A172 (cell line): ENCODE measurements at regions not wholly inside any gene's neighbourhood (a gene's known extent, or its start where the extent isn't known, plus 50 kb on each side); places are given as distances from the start of the nearest gene placed in this dataset.

ENCODE experiments used
- DNase-seq: peaks from one replicate; pipeline ENCODE4 v3.0.0-alpha.2; 2015; ENCODE audit warnings: low spot score

DNA sequence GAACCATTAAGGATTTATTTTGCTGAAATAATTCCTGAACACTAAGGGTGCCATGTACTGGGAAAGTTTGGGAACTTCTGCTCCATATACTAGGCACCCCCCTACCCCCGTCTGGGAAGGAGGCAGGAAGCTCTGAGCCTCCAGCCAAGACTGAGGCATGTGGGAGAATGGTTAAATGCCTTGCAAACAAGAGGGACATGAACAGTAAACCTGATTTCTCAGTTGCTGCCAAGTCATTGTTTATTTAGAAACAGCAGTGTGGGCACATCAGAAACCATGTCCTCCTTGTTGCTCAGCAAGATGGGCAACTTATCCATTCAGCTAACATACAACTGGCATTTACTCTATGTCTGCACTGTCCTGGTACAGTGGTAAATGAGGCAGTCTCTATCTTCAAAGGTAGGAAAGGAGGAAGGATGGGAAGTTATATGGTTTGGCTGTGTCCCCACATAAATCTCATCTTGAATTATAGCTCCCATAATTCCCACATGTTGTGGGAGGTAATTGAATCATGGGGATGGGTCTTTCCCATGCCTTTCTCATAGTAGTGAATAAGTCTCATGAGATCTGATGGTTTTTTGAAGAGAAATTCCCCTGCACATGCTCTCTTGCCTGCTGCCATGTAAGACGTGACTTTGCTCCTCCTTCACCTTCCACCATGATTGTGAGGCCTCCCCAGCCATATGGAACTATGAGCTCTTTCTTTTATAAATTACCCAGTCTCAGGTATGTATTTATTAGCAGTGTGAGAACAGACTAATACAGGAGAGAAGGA lies 459.1 kb downstream of the MIAT start:
- DNase-seq, result peak; percentile 42

- DNase-seq, result no peak
Observed at GRCh38 chr22:27120036-27120435, 462.6 kb downstream of the MIAT start.

DNA sequence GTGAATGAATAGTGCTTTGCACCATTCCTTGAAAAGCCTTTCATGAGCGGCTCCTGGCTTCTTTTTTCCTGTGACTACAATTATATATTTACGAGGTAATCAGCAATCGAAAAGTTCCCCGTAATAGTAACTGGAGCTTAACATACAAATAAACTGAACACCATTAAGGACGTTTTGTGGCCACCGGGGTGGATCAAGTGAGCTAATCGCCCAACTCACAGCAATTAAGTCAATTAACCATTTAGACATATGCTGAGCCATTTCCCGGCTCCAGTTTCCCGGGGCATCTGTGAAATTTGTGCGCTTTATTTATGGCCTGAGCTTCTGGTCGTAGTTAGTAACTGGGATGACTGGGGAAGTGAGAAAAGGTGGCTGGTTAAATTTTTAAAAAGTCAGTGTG lies 465.2 kb downstream of the MIAT start:
- DNase-seq, result no peak

- no peak for DNase-seq
Observed at GRCh38 chr22:27123880-27124279, 466.5 kb downstream of the MIAT start.

DNA sequence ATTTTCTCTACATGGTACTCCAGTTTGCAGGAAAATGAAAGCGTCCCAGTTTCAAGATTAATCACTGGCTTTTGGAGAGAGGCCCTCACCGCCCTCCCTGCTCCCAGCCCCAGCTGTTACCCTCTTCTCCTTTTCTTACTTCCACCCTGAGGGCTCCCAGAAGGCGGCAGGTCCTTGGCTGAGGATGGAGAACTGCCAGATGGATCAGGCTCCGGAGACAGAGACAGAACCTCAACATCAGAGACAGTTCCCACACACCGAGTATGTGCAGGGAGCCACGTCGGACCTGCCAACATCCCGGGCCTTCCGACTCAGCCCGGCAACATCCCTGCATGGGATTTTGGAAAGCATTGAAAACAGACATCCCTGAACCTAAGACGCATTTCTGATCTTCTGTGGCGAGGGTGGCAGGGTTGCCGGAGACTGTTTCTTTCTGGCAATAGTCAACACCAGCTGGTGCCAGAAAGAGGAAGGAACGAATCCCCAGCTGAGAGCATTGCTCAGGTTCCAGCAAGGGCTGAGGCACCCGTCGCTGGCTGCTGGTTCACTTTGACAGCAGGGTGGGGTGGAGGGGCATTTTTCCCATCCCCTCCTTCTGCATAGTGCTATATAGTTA lies 467.1 kb downstream of the MIAT start:
- no peak for DNase-seq

- DNase-seq, result no peak
Observed at GRCh38 chr22:27125539-27125938, 468.2 kb downstream of the MIAT start.

DNA sequence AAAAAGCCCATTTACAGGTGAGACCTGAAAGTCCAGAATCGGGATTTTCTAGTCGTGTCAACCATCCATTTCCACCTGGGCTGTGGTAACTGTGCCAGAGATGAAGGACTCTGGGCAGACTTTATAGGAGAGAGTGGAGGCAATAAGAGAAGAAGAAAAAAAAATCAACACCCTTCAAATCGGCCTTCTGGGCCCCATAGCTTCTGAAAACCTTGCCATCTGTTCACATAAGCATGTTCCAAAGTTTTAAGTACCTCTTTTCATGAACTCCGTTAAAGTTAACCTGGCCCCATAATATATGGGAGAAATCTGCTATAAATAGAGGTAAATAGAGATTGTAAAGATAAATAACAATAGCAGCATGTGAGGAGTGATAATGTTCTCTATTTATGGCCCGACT lies 470.5 kb downstream of the MIAT start:
- no peak for DNase-seq

DNA sequence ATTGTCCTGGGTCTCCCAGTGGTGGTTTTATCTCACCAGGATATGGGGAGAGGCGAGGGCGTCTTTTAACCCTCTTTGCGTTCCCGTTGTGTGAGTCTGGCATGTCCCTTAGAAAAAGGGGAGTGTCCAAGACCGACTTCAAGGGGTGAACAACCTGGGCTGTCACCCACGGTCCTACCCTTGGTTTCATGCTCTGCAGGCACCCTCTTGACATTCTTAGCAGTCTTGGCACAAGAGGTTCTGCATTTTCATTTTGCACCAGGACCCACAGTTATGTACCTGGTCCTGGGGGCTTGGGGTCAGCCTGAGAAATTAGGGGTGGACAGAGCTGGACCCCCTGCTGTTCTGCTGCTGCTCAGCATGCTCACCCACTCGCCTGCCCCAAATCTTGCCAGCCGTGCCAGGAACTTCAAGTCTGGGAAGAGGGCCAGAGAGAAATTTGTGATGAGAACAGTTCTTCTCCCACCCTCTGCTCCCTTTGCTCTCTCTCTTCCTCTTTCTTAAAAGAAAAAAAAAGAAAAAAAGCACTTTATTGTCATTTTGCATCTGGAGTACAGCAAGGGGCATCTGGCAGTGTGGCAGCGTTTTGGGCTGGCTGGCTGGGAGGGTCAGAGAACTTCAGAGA lies 471.2 kb downstream of the MIAT start:
- DNase-seq, result no peak

DNA sequence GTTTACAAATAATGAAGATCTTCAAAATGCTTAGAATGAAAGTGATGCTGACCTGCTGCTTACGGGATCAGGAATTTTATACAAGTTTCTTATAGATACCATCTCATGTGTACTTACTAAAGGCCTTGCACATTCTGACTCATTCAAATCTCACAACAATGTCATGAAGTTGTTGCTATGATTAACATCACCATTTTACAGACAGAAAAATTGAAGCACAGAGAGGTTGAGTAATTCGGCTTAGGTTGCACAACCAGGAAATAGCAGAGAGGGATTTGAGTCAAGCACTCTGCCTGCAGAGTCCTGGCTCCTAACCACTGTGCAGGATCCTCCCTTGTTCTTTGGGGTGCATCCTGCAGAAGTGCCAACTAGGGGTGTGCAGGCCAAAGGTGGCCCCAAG lies 471.9 kb downstream of the MIAT start:
- DNase-seq, result no peak

DNA sequence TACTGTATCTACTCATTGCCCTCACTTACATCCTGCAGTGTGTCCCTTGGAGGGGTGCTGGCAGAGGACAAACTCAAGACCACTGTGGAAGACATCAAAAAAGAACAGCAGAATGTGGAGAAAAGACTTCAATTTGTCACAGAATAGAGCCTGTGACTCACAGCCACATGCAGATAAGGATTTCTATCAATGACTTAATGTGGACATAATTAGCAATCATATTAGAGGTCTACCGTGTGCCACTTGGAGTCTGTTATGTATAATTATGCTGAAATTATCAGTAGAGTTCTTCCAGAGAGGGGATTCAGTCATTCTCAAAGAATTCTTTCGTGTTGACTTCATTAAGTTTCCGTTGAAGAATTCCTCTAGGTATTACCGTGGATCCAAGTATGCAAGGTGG lies 473.5 kb downstream of the MIAT start:
- DNase-seq, result no peak

DNA sequence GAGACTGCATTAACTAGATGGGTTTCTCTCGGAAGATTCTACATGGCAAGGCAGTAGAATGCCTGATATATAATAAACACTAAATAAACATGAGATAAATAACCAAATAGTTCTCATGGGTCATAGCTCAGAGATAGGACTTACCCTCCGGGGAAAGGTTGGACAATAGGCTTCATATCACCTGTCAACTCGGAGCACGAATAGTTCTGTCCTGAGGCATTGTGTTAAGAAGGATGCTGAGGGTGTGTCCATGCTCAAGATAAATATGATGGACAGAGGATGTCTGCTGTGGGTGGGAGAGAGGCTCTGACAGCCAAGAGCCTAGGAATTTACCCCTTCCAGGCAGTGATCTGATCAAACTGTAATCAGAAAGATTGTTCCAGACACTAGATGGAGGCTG lies 474.0 kb downstream of the MIAT start:
- no peak for DNase-seq

DNA sequence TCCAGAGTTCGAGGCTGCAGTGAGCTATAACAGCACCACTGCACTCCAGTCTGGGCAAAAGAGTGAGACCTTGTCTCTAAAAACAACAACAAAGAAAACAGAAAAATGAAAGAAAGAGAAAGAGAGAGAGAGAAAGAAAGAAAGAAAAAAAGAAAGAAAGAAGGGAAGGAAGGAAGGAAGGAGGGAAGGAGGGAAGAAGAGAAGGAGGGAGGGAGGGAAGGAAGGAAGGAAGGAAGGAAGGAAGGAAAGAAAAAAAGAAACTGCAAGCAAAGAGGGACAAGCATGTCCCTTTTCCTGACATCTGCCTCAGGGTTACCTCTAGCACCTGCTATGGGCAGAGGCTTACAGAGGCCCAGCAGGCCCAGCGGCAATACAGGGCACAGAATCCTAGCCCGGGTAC lies 475.0 kb downstream of the MIAT start:
- DNase-seq, result no peak

GRCh38 chr22:27133019-27133431 lies 475.6 kb downstream of the MIAT start:
- no peak for DNase-seq

DNA sequence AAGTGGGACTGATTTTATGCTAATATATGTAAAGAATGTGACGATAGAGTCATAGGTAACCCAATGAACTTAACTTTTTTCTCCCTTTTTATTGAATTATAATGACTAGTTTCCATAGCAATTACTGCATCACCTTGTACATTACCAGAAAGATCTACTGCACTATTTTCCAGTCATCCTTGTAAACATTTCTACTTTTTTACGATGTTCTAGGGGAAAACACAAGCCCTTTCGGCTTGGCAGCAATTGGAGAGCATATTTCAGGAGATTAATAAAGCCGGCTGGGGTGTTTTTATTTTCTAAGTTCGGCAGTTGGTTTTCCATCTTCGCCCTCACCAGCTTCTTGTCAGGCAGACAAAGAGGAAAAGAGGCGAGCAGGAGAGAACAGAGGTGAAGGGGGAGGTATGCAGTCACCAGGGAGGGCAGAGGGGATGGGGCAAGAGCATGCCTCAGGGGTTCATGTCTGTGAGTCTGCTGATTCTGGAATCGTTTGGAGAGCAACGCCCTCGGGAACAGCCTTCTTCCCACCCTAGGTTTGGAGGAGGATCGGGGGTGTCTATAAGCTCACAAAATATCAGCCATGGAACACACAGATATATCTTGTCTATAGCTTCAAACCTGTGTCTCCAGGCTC lies 476.4 kb downstream of the MIAT start:
- DNase-seq, result no peak

DNA sequence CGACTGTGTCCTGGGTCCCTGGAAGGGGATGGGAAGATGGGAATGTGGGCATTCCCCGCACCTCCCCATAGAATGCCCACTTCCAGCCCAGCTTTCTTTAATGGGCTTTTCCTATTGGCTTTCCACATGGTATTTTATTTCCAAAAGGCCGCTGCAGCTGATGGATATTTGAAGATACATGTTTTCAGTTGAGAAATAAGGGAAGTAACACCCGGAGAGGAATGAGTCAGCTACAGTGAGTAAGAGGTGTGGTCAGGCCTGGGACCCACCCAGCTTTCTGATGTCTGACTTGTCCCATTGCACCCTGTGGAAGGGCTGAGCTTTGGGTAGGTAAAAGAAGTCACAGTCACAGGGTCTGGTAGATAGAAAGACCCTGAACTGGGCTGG lies 476.9 kb downstream of the MIAT start:
- peak; percentile 93 for DNase-seq

DNA sequence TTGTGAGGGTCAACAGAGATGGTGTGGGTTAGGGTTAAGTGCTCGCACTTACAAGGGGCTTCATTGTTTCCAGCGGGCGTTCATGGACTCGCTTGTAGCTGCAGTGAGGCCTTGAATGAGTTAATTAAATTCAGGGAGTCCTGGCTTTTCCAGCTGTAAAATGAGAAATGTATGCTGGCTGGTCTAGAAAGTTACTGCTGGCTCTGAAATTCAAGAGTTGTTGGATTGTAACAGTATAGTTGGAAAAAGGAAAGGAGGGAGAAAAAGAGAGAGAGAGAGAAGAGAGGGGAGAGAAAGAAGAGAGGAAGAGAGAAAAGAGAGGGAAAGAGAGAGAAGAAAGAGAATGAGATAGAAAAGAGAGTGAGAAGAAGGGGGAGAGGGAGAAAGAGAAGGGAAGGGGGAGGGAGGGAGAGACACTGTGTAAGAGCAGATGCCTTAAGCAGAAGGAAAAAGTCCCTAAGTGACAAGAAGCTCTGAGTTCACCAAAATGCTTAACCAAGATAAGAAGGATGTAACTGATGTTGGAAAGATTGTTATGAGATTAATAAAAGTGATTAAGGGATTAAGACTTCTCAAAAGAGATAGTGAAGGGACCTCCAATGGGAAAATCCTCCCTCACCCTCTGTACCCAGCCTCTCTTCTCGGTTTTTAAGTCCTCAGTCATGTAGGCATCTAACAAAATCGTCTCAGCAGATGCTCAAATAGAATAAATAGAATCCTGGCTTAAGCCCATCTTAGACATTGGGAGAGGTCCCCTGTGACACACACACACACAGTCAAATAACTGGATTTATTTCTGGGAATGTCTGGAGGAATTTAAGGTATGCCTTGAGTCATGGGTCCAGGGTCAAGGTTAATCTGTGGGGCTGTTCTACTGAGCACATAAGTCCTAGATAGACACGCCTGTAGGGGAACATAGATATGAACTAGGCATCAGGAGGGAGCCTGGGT lies 477.9 kb downstream of the MIAT start:
- peak; percentile 90 for DNase-seq

- no peak for DNase-seq
Observed at GRCh38 chr22:27136596-27136995, 479.2 kb downstream of the MIAT start.

DNA sequence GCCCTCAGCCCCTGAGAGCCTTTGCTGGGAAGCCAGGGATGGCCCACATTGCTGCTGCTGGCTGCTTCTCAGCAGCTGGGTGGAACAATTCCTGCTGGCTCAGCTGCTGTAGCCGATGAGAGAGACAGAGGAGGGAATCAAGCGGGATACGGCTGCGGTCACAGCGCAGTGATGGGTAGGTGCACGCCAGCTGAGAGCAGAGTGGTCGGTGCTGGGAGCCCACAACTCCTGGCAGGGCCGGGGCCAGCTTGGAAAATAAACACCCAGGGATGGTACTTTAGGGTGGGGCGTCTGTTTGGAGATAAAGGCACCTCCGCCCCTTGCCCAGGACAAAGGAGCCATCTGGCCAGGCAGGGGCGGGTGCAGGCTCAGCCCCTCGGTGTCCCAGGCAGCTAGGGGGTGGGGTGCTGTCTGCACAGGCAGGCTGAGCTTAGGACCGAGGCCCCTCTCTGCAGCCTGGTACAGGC lies 480.5 kb downstream of the MIAT start:
- DNase-seq, result no peak

- DNase-seq, result no peak
Observed at GRCh38 chr22:27138471-27138870, 481.1 kb downstream of the MIAT start.

DNA sequence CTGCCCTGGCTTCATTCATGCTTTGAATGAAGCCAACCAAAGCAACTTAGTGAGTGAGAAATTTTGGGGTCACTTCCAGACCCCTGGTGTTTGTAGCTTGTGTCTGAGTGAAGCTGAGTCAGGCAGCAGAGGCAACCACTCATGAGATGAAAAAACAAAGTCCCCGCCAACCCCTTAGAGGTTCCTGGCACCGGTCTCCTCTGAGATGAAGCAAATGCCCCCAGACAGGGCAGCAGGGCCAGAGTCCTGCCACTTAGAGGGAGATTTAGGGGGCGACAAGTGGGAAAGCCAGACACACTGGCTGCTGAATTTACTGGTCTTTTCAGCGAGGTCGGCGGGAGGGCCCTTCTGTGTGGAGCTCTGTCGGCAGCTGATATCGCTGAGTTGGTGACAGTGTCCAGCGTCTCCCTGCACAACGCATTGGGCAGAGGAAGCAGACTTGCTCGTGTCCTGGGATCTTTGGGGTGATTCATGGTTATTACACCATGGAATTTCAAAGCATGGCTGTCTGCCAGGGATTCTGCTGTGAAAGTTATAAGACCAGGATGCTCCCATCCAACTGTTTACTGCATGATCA lies 482.6 kb downstream of the MIAT start:
- DNase-seq, result peak; percentile 84

GRCh38 chr22:27142286-27142685 lies 484.9 kb downstream of the MIAT start:
- DNase-seq, result no peak
